ENCODE measurements at regions not wholly inside any gene's neighbourhood (a gene's known extent, or its start where the extent isn't known, plus 50 kb on each side); places are given as distances from the start of the nearest gene placed in this dataset.
"Not testable (repeated sequence)": the region's sequence is repeated elsewhere in the genome, so short reads cannot be mapped to it uniquely, and the experiment has no call there.

DNA sequence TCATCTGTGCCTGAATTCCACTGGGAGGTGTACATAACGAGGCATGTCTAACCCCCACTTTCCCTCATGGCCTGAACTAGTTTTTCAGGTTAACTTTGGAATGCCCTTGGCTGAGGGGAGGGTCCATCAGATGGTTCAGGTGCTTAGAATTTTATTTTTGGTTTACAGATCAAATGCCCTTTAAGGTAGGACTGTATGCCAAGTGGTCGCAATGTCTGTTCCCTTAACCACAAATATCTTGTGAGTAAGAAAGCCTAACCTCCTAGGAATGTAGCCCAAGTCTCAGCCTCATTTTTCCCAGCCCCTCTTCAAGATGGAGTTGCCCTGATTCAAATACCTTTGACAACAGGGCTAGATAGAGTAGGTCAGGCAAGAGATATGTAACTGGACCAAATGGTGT lies 78.4 kb downstream of the RNASET2 start:
- no peak for DNase-seq (ENCODE audit: low read depth, low spot score)

DNA sequence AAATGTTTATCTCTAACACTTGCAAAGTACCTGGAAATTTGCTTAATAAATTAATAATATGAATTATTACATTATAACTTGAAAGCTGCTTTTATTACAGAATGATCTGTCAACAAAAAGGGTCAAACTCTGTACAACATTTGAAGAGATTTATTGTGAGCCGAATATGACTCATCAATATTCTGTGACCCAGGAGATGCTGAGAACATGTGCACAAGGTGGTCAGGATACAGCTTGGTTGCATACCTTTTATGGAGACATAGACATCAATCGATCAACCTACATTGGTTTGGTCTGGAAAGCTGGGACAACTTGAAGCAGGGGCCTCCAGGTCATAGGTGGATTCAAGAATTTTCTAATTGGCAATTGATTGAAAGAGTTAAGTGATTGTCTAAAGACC lies 79.0 kb downstream of the RNASET2 start:
- DNase-seq (ENCODE audit: low read depth, low spot score), result no peak

DNA sequence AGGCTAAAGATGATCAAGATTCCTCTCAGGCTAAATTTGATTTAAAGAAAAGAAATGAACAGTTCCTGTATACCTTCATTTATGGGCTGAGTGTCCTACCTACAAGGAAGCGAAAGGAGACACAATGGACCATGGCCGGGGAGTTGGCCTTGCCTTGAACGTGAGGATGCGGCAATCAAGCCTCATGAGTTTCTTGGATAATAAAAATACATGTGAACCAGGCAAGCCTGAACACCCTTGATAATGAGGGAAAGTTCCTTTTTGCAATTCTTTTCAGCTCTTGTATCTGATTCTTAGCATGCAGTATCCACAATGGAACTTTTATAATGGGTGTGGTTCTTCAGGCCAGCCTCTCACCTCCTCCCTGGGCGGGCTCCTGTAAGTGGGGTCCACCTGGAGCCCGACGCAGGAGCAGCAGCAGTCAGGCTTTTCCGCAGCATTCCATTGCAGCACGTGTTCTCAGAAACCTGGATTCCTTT lies 83.8 kb downstream of the RNASET2 start:
- no peak for DNase-seq (ENCODE audit: low read depth, low spot score)

DNA sequence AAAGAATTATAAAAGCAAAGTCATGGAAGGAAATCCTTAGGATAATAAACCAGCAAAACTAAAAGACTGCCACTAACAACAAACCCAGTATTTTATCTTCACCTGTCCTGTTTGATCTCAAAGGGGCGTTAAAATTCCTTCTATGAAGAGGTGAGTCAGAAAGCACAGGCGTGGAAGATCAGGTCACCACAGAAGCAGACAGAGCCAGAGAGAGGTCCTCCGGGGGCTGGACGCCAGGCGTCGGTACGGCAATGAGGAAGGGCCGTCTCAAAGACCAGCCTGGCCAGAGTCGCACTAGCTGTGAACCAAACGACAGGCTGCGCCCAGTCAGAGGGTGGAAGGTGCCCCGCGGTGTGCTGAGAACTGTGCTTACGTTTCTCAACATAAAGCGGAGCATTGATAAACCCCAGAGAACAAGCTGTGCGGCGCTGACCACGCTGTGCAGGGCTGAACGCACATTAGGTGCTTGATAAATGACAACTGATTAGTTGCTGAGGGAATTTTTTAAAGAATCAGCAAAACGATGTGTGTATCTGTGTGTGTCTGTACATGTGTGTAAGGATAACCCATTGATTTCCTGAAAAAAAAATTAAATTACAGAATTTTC lies 85.6 kb downstream of the RNASET2 start:
- no peak for DNase-seq (ENCODE audit: low read depth, low spot score)

DNA sequence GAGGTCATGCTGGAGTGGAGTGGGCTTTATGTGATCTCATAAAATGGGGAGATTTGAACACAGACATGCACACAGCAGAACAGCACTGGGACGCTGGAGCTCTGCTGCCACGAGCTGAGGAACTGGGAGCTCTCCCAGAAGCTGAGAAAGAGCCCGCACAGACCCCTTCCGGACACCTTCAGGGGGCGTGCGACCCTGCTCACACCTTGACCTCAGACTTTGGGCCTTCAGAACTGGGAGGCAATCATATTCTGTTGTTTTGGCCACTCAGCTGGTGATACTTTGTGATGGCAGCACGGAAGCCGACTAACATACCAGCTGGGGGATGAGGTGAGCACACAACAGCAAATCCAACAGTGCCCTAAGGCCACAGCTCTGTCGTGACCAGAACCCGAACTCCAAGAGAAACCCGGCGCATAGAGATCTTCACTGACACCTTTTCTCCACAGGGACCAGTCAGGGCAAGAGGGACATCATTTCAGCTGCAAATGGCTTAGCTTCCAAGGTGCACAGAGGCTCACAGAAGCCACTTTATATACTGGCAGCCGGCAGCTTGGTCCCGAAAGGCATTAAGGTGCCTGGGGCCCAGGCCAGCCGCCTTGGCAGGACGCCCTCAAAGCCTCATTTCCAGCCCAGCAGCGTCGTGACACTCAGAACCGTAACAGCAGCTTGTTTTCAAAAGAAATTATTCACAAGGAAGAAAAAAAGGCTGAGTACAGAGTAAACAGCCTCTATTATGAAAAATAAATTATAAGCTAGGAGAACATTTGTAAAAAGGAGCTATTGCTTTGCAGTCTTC lies 89.3 kb downstream of the RNASET2 start:
- DNase-seq (ENCODE audit: low read depth, low spot score), result no peak

DNA sequence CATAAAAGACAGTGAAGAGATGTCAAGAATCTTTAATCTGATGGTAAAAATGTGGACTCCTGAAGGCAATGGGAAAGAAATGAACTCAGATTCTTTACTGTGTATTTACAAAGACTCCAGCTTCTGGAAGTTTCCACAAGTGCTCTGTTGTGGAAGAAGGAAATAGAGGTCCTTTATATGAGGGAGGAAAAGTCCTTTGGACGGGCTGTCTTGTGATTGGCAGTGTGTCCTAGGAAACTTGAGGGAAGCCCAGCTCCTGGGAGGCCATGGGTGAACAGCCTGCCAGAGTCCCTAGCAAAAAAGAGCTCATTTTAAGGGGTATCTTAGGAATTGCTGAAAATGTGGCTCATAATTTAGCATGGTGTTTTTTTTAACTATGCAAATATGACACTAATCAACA lies 92.0 kb downstream of the RNASET2 start:
- DNase-seq (ENCODE audit: low read depth, low spot score), result no peak

DNA sequence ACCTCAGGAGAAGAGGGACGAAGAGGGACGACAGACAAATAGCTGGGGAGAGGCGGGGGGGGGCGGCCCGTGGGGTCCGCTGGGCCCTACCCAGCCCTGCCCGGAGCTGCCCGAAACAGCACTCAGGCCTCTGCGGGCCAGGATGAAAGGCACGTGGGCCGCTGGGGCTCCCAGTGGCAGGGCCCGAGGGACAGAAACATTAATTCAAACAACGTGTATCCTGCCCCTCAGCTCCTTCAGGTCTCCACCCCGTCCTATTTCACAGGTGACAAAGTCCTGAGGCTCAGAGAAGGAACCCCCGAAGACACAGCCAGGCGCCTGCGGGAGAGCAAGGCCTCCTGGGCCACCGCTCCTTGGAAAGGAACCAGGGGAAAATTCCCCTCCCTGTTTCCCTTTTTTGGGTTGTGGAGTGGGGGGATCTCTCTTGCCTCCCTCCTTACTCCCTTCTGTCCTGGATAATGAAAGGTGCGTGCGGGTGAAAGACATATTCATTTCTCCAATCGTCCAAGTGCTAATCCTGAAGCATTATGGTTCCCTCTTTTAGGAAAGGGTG lies 93.3 kb downstream of the RNASET2 start:
- DNase-seq (ENCODE audit: low read depth, low spot score), result no peak

DNA sequence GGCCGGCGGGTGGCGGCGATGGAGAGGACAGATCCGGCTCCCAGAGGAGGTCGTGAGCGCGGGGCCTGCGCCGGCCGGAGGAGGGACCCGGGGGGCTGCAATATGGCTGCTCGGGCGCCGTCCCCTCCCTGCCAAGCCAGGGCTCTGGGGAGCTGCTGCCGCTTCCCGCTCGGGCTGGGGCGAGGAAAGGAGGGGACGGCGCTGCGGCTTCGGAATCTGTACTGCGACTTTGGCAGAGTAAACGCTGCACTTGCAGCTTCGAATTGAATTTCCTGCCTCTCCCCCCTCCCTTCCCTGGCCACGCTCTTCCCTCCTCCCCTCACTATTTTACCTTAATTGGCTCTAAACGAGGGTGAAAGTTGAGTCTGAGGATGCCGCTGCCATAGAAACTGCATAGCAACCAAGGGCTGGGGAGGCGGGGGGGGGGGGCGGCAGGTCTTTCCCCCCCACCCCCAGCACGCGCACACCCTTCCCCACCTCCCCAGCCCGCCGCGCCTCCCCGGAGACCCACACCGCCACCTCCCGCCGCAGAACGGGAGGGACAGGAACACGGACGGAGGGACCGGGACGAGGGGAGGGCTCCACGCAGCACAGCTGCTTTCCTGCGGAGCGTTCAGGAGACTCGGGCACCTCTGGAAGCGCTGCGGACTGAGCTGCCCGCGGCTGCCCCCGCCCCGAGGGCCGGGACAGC lies 93.9 kb downstream of the RNASET2 start:
- DNase-seq (ENCODE audit: low read depth, low spot score), result no peak

DNA sequence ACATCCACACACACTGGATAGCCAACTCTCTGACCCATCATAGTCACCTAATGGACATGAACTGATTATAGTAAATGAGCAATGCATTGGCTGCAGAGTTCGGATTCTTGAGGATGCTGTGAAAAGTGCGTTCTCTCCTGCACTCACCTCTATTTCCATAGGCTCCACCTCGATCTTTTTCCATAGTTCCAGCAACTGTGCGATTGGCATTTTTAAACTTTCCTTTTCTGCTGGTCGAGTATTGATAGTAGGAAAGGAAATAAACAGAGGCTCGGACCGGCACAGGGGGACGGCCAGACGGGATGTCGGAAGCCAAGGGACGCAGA lies 94.4 kb downstream of the RNASET2 start:
- DNase-seq (ENCODE audit: low read depth, low spot score), result no peak

DNA sequence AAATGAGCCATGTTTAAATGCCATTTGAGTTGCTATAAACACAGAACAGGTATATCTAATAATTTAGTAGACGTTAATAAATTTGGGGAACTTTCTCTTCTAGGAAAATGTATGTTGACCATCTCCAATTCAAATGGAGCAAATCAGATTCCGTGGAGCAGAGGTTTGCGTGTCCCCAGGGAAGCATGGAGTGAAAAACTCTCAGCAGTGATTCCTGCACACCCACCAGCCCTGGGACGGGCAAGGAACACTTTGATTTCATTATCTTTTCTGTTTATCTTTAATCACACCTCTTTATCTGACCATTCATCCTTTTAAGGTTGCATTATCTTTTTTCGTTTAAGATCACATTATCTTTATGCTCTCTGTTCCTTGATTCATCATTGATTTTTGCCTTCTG lies 95.0 kb downstream of the RNASET2 start:
- no peak for DNase-seq (ENCODE audit: low read depth, low spot score)

DNA sequence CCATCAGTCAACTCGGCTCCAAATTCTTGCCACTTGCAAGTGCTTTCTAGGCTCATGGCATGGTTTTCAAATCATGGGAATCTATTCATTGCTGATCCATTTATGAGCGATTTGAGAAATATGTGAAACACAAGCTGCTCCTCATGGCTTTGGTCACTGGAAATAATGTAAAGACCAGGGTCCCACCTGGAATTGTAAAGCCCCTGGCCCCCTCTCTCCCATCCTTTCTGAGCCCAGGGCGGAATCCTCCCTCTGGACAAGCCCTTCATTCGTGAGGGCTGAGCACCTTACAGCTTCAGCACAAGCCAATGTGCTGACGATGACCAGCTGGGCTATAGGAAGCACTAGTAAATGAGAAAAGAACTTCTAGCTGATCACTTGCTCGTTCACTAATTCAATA lies 96.0 kb downstream of the RNASET2 start:
- DNase-seq (ENCODE audit: low read depth, low spot score), result no peak

DNA sequence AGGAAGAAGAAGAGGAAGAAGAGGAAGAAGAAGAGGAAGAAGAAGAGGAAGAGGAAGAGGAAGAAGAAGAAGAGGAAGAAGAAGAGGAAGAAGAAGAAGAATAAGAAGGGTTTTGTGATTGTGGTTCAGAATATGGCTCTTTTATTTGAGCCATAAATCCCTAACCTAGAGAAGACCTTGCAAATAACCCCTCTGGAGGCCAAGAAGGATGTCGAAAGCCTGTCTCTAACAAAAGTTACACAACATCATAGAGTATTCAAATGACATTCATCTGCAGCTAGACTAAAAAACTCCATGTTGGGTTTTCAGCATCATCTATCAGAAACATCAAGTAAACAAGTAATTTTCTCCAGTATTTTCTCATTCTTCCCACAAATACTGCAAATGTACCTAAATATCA lies 100.9 kb downstream of the RNASET2 start:
- no peak for DNase-seq (ENCODE audit: low read depth, low spot score)

DNA sequence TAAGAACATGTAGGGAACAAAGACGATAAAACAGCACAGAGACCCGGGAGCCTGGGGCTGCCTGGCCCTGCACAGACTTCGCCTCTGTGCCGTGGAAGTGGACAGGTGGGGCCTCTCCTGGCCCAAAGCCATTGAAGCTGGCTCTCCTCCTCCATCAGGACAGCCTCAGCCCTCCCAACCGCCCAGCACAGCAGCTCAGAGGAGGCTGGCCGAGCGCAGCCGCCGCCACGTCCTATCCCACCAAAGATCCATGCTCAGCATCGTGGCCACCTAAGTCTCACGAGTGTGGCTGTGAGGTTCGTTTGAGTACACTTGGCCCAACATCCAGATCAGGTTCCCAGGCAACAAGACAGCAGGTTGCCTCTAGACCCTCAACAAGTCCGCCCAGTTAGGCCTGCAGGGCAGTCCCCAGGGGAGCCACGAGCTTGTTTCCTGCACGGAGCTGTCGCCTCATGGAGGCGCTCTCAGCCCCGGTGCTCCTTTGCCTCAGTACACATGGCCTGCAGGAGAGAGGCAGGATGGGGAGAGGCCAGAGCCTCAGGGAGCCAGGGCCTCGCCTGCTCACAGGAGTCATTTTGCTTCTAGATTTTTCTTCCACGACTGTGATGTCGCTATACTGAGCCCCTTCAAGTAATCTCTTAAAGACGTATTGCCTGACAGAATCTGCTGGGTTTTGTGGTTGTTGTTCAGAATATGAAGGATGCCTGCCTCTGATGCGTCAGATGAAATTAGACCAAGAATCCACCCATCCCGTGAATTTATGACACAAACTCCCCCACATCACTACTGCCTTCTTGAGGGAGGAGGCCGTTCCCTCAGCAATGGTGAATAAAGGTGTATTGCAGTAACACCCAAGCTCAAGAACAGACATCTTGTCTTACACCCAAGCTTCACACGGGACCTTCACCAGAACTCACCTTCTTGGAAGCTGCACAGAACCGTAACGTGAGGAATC lies 102.7 kb downstream of the RNASET2 start:
- no peak for DNase-seq (ENCODE audit: low read depth, low spot score)

DNA sequence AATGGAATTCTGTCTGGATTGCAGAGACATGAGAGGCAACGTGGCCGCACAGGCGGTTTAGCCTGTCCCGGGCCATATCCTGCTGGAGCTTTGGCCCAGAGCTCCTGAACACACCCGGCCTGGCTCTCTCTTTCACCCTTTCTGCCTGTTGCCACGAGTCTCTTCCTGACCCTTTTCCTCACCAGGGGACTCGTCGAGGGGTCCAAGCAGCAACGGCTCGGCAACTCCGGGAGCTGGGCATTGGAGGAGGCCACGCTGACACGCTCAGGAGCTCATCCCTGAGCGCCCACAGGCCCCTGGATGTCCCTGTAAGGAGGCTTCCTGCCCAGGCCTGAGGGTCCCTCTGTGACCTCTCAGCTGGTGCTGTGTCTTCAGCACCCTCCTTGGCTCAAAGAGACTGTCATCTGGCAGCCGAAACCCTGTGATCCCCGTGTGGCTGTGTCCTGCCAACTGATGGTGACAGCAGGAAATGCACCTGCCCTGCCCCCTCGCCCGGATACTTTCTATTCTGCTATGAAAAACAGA lies 103.8 kb downstream of the RNASET2 start:
- DNase-seq (ENCODE audit: low read depth, low spot score), result no peak

DNA sequence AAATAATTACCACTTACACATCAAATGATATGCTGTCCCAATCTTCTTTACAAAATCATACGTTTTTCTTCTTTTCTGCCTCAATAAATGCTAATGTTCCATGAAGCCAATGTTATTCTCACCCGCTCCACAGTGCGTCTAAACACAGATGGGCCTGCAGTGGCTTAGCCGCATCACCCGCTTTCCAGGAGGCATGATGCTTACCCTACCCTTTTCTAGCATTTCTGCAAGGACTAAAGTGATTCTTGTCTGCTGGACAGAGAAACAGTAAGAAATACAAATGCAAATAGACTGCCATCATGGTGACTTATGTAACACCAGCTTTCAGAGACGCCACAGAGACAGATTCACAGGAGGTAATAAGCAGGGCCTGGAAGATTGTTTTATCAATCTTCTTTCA lies 104.4 kb downstream of the RNASET2 start:
- DNase-seq (ENCODE audit: low read depth, low spot score), result no peak

DNA sequence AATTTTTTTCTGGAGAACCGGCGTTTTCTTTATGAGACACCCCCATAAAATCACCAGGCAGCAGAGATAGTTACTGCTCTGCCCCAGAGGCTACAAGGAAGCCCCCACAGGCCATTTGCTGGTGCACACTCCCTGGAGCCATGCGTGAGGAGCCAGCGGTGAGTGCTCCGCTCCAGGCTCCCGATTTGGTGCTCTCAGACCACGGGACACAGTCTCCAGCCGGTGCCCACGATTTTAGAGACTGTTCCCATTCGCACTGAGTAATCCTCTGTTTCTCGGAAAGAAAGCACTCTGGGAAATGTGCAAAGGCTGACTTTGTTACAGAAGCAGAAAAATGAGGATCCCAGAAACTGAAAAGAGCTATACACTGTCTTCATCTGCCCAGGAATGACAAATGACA lies 104.9 kb downstream of the RNASET2 start:
- no peak for DNase-seq (ENCODE audit: low read depth, low spot score)

DNA sequence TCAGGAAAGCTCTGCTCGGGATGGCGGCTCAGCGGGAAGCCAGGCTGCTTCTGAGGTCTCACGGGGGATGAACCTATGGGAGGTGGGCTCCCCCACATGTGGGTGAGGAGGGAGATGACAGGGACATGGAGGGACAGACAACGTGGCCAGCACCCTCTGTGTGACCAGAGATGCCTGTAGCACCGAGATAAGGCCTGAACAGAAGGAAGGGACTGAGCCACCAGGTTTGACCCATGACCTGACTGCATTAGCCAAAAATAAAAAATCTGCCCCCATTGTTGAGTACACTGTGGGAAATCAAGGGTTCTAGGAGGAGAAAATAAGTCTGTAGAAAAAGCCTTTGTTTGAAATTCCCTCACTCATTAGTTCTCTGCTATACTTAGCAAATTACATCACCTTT lies 105.7 kb downstream of the RNASET2 start:
- DNase-seq (ENCODE audit: low read depth, low spot score), result no peak

DNA sequence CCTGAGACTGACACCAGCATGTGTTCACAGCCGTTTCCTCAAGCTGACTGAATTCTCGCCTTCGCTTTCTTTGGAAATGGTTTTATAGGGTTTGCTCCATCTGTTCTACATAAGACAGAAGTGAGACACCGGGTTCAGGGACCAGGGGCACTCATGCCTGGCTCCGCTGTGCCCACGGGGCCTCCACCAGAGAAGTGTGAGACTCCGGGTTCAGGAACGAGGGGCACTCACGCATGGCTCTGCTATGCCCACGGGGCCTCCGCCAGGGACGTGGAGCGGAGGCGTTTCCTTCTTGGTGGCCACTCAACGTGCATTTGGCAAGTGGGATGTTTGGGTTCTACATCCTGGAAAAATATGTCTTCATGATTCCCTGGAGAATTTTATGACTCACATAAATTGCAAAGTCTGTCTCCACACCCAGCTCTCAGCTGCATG lies 106.6 kb downstream of the RNASET2 start:
- DNase-seq (ENCODE audit: low read depth, low spot score), result no peak

DNA sequence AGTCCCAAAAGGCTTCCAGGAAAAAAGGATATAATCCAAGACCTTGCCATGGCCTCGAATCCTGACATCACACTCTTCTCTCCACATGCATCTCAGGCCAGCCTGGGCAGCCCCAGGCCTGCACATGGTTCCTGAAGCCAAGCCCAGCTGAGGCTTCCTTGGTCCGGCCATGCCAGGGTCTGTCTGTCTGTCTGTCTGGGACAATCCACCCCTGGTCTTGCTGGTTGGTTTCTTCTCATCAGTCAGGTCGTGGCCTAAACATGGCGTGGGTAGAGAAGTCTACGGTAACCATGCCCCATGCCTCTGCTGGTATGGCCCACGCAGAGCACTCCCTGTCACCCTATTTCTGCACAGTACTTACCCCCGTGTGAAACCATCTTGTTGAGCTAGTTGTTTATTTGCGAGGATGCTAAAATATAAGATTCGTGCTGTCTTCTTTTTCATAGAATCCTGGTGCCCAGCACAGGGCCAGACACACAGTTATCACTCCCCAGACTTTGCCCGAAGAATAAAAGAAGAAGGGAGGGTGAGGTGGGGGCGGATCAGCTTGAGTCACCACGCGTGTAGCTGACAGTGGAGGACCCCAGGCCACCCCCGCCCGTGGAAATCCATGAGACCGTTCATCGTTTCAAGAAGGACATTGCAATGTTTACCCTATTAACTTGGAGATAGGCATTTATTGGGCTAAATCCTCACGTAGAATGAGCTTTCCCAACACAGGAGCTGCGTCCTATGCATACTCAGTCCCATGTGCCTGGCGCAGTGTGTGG lies 107.2 kb downstream of the RNASET2 start:
- DNase-seq (ENCODE audit: low read depth, low spot score), result no peak

DNA sequence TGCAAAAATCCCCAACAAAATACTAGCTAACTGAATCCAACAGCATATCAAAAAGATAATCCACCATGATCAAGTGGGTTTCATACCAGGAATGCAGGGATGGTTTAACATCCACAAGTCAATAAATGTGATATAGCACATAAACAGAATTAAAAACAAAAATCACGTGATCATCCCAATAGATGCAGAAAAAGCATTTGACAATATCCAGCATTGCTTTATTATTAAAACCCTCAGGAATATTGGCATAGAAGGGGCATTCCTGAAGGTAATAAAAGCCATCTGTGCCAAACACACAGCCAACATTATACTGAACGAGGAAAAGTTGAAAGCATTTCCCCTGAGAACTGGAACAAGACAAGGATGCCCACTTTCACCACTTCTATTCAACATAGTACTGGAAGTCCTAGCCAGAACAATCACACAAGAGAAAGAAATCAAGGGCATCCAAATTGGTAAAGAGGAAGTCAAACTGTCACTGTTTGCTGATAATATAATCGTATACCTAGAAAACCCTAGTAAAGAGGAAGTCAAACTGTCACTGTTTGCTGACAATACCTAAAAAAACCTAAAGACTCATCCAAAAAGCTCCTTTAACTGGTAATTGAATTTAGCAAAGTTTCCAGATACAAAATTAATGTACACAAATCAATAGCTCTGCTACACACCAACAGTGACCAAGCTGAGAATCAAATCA lies 109.8 kb downstream of the RNASET2 start:
- DNase-seq (ENCODE audit: low read depth, low spot score), result not testable (repeated sequence)

Data from brain pericyte (primary cell).